ENCODE measurements at regions not wholly inside any gene's neighbourhood (a gene's known extent, or its start where the extent isn't known, plus 50 kb on each side); places are given as distances from the start of the nearest gene placed in this dataset.
A peak's percentile ranks its signal among the peaks of the same experiment; 100 is the strongest.

DNA sequence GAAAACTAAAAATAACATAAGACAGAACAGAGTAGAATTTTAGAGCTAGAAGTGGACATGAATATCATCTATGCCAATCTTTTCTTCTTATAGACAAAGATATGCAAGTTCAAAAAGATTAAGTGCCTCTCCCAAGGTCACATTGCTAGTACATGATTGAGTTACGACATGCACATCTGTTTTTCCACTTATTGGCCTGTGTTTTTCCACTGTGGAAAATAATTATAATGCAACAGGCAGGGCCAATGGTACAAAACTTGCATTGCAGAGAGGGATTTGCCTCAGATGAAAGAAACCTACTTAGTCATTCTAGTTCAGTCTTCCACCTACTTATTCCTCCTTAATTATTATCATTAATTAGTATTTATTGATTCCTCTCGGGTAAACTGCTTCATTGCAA is 407.8 kb upstream of the SGCD start:
- DNase-seq (ENCODE audit: low spot score): no peak

- DNase-seq (ENCODE audit: low spot score): no peak
Measured at GRCh38 chr5:155919725-155920124, 407.2 kb upstream of the SGCD start.

DNA sequence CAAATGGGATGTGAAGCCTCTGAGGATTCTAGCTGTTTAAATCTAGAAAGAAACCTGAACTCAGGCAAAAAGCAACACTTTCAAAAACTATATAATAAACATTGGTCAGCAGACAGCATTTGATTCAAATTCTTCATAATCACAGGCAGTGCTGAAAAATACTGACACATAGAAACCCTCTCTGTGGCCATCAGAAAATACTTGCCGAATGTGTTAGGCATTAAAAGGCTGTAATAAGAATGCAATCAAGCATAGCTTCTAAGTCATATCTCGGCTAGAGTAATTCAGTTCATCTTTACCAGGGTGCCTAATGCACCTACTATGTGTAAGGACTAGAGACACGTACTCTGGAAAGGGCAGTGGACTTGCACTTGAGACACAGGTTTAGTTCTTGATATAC is 405.3 kb upstream of the SGCD start:
- no peak for DNase-seq (ENCODE audit: low spot score)

GRCh38 chr5:155923784-155924183 is 403.2 kb upstream of the SGCD start:
- DNase-seq (ENCODE audit: low spot score): no peak

- no peak for DNase-seq (ENCODE audit: low spot score)
Measured at GRCh38 chr5:155926031-155926430, 400.9 kb upstream of the SGCD start.

DNA sequence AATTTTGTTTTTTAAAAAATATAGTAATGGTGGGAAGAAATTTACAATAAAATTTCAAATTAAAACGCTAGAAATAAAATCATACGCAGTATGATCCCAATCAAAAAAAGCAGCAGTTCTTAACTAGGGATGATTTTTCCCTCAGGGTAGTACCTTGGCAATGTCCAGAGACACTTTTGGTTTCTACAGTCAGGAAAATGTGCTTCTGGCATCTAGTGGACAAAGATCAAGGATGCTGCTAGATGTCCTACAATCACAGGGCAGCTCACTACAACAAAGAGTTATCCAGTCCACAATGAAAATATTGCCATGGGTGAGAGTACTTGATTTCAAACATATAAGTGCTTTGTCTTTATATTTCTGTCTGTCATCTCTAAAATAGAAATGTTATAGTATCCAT is 400.2 kb upstream of the SGCD start:
- DNase-seq (ENCODE audit: low spot score): no peak

DNA sequence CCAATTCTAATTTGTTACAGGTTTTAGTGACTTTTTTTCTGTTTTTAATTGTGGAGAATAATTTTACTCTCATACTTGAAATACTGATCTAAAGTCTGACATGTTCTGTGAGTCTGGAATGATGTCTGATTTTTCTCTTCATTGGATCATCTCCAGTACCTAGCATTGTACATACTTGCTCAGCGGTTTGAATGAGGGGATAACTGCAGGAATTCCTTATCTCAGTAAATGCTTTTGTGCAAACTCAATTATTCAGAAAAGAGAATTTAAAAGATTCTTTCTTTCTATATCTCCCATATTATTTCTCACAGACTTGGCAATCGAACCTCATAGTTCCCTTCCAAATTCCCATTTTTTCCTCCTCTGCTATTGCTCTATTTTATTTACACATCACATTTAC is 397.9 kb upstream of the SGCD start:
- DNase-seq (ENCODE audit: low spot score): no peak

DNA sequence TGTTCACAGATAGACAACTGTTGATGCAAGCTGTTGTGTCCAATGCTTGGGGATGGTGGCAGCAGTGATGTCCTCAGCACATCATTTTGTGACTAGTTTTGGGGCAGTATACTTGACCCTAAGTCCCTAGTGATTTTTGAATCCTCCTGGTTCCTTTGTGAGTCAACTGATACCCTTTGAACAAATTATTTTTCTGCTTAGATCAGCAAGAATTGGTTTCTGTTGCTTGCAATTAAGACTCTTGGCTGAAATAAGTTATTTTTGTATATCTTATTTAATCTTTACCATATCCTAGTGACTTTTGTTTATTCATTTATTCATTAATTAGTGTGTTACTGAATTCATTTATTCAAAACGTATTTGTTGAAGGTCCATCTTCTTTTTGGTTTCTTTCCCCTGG is 392.0 kb upstream of the SGCD start:
- no peak for DNase-seq (ENCODE audit: low spot score)

GRCh38 chr5:155935723-155936122 is 391.2 kb upstream of the SGCD start:
- DNase-seq (ENCODE audit: low spot score): no peak

- no peak for DNase-seq (ENCODE audit: low spot score)
Measured at GRCh38 chr5:155936520-155937406, 390.2 kb upstream of the SGCD start.

DNA sequence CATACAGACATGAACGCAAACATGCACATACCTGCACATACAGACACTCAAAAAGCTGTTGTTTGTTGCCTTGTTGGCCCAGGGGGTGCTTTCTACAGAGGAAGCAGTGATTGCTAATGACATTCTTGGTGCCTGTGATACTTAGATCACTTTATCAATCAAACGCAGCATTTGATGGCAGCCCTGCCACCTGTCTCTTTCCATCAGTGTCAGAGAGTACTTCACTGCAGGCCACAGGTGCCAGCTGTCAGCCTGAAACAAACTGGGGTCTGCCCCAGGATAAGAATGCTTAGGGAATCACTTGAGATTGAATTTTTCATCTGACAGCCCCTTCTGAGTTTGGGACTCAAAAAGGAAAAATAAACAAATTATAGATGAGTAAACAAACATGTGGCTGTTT is 388.9 kb upstream of the SGCD start:
- no peak for DNase-seq (ENCODE audit: low spot score)

GRCh38 chr5:155941340-155941739 is 385.6 kb upstream of the SGCD start:
- no peak for DNase-seq (ENCODE audit: low spot score)

GRCh38 chr5:155943516-155944407 is 383.2 kb upstream of the SGCD start:
- DNase-seq (ENCODE audit: low spot score): peak; percentile 33

DNA sequence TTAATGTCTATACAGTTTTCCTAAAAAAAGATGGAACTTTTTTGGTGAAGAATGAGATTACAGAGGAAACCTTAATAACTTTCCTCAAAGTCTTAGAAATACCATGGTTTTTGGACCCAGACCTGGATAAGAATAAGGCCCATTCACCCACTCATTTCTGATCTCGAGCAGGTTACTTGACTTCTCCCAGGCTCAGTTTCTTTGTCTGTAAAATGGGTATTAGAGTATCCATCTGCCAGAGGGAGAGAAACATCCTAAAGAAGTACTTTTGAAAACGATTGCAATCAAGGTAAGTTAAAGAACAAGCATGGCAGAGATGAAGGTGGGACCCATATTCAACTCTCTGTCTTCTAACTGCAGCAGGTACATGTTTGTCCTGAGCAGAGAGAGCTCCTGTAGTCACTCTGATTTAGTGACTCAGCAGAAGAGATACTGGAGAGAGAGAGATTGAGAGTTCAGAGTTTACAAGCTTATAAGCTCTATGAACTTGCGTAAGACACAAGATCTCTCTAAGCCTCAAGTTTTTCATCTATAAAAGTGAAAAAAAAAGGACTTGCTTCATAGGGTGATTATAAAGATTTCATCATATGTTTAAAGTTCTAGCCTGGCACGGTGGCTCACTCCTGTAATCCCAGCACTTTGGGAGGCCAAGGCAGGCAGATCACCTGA is 379.4 kb upstream of the SGCD start:
- no peak for DNase-seq (ENCODE audit: low spot score)

GRCh38 chr5:155948576-155948975 is 378.4 kb upstream of the SGCD start:
- DNase-seq (ENCODE audit: low spot score): no peak

DNA sequence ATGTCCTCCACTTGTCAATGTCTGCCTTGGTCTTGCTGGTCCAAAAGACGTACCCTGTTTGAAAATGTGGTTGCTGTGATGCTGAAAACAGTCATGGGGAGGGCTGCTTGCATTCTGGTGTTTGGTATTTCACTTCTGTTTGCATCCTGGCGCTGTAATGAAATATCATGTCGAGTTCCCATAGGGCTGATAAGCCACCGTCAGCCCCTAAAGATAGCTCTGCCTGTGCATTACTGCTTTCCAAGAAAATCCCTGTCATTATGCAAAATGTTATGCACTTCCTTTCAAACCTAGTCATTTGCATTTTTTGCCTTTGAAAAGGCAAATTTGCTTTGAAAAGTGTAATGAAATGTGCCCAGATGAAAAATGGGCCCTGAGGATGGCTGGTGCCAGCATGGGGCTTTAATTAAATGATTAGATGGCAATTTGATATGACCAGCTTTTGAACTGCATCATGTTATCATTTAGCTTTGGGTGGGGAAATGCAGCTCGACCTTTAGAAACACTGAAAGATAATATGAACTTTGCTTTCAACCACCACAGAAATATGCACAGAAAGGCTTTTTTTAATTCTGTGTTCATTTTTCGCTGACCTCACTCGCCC is 374.4 kb upstream of the SGCD start:
- no peak for DNase-seq (ENCODE audit: low spot score)

- DNase-seq (ENCODE audit: low spot score): no peak
Measured at GRCh38 chr5:155953335-155953734, 373.6 kb upstream of the SGCD start.

DNA sequence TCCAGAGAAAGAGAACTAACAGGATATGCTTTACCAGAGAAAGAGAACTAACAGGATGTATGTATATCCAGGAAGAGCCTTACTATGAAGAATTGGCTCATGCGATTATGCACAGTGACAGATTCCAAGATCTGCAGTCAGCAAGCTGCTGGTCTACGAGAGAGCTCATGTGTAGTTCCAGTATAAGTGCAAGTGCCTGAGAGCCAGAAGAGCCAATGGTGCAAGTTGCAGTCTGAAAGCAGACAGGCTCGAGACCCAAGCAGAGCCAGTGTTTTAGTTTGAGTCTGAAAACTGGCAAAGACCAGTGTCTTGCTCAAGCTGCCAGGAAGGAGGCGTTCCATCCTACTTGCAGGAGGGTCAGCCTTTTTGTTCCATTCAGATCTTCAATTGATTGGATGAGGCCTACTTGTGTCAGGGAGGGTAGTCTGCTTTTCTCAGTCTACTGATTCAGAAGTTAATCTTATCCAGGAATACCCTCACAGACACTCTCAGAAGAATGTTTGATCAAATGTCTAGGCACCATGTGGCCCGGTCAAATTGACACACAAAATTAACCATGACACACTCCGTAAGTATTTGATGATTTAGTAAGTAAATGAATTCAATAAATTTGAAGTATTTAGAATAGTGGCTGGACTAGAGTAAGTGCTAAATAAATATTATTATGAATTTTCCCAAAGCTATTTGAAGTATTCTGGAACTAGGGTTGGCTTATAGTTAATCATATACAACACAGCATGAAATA is 372.1 kb upstream of the SGCD start:
- DNase-seq (ENCODE audit: low spot score): no peak

DNA sequence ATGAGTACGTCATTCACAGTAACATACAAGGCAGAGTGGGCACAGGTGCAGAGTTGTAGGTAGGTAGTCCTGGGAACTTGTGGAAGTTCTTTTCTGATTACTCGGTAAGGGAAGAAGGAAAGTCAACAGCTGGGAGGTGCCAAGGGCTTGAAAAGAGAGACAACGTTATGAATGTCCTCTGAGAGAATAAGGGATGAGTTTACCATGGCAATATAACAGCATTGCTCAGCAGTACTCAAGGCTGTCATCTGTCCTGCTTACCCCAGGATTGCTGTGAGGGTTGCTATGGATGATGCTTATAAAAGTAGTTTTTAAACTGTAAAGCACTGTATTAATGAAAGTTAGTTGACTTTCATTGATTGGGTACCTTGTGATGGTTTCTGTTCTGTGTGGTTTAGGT is 369.1 kb upstream of the SGCD start:
- no peak for DNase-seq (ENCODE audit: low spot score)

DNA sequence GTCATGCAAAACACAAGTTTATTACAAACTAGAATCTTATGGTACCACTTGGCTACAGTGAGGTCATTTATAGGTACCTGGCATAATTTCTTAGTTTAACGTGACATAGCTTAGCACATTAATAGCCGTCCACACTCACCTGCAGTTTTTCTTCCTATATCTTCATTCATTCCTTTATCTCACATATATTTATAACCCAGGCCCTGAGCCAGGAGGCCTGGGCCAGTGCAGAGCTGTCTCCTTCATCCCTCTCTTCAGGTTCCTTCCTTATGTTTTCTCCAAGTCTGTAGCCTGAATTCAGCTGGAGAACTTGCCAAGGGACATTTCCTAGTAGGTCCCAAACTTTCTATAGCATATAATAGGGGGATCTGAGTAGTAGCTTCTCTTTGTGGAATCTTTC is 367.9 kb upstream of the SGCD start:
- no peak for DNase-seq (ENCODE audit: low spot score)

GRCh38 chr5:155960177-155960576 is 366.8 kb upstream of the SGCD start:
- no peak for DNase-seq (ENCODE audit: low spot score)

DNA sequence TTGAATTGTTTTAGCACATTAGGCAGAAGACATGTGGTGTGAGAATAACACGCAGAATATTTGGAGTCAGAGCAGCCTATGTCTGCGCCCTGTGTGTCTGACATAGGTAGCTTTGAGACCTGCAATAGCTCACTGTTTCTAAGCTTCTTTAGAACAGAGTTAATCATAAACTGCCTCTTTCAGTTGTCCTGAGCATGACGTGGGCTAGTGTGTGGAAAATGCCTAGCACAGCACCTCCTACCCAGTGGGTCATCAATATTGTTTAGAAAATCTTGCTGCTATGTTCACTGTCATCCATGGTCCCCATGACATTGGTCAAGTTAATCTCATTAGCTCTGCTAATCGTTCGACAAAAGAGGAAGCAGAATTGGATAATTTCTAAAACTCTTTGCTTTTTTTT is 357.4 kb upstream of the SGCD start:
- no peak for DNase-seq (ENCODE audit: low spot score)

All from SW480 (cell line).